ENCODE measurements at regions not wholly inside any gene's neighbourhood (a gene's known extent, or its start where the extent isn't known, plus 50 kb on each side); places are given as distances from the start of the nearest gene placed in this dataset.

GRCh38 chr3:140823106-140823505 lies 118.5 kb upstream of the SLC25A36 start:
- TF ChIP-seq, protein P1, sequence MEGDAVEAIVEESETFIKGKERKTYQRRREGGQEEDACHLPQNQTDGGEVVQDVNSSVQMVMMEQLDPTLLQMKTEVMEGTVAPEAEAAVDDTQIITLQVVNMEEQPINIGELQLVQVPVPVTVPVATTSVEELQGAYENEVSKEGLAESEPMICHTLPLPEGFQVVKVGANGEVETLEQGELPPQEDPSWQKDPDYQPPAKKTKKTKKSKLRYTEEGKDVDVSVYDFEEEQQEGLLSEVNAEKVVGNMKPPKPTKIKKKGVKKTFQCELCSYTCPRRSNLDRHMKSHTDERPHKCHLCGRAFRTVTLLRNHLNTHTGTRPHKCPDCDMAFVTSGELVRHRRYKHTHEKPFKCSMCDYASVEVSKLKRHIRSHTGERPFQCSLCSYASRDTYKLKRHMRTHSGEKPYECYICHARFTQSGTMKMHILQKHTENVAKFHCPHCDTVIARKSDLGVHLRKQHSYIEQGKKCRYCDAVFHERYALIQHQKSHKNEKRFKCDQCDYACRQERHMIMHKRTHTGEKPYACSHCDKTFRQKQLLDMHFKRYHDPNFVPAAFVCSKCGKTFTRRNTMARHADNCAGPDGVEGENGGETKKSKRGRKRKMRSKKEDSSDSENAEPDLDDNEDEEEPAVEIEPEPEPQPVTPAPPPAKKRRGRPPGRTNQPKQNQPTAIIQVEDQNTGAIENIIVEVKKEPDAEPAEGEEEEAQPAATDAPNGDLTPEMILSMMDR (IDR thresholded peaks at IDR 0.05) = no peak
- TF ChIP-seq EP300 (IDR thresholded peaks at IDR 0.05; ENCODE audit: low read depth) = no peak
- TF ChIP-seq POLR2A (IDR thresholded peaks at IDR 0.05) = no peak

Data from transverse colon (tissue), 3 donors.